GM23338 (cell line): ENCODE measurements at regions not wholly inside any gene's neighbourhood (a gene's known extent, or its start where the extent isn't known, plus 50 kb on each side); places are given as distances from the start of the nearest gene placed in this dataset.

Source experiments
- CREB1 ChIP-seq: fragments of 250-450 bp; sonication (Bioruptor Pico); IDR thresholded peaks from 2 replicates; pipeline ENCODE4 v1.5.0; 2020; ENCODE audit warnings: low read depth, mild to moderate bottlenecking, moderate library complexity
- CTCF ChIP-seq, 2 experiments: fragments of 200-600 bp in 1 of 2; sonication (generic) in 1 of 2; conservative IDR thresholded peaks; 2 replicates each; pipeline versions ENCODE4 v1.5.1 to v1.6.1; 2016 to 2017; ENCODE audit warnings: antibody characterized with exemption in 2 of 2, low read depth in 2 of 2, mild to moderate bottlenecking in 2 of 2, moderate library complexity in 1 of 2
- EZH2 ChIP-seq: fragments of 200-600 bp; sonication (generic); IDR thresholded peaks from one replicate; pipeline ENCODE4 v1.8.0; 2017; ENCODE audit warnings: antibody characterized with exemption, mild to moderate bottlenecking, low read depth; ENCODE audit not compliant: unreplicated experiment
- EZH2phosphoT487 ChIP-seq: fragments of 200-600 bp; sonication (generic); IDR thresholded peaks from one replicate; pipeline ENCODE4 v1.8.1; 2018; ENCODE audit warnings: antibody characterized with exemption; ENCODE audit not compliant: unreplicated experiment
- JUNB ChIP-seq: IDR thresholded peaks from one replicate; pipeline ENCODE4 v1.6.1; 2016; ENCODE audit warnings: antibody characterized with exemption; ENCODE audit not compliant: unreplicated experiment
- POLR2AphosphoS5 ChIP-seq: IDR thresholded peaks from 2 replicates; pipeline ENCODE4 v1.6.1; 2016; ENCODE audit warnings: antibody characterized with exemption, low read depth
- REST ChIP-seq: IDR thresholded peaks from one replicate; pipeline ENCODE4 v1.6.1; 2018; ENCODE audit warnings: antibody characterized with exemption; ENCODE audit not compliant: unreplicated experiment
- STAT1 ChIP-seq: IDR thresholded peaks from one replicate; pipeline ENCODE4 v1.6.1; 2016; ENCODE audit warnings: antibody characterized with exemption; ENCODE audit not compliant: unreplicated experiment
- ZNF114 ChIP-seq: fragments of 250-450 bp; sonication (Bioruptor Pico); IDR thresholded peaks from 2 replicates; pipeline ENCODE4 v1.5.0; 2020; ENCODE audit warnings: mild to moderate bottlenecking, moderate library complexity

GRCh38 chr2:59968441-59968840 is 585.0 kb downstream of the BCL11A start:
- no peak for TF ChIP-seq CTCF (conservative IDR thresholded peaks at IDR 0.05; ENCODE audit: low read depth in 2 of 2)
- TF ChIP-seq EZH2phosphoT487, result no peak
- no peak for TF ChIP-seq EZH2
- TF ChIP-seq POLR2AphosphoS5, result no peak
- no peak for TF ChIP-seq STAT1
- TF ChIP-seq REST, result no peak
- TF ChIP-seq ZNF114 (CRISPR knock-in tag), result no peak
- no peak for TF ChIP-seq CREB1 (CRISPR knock-in tag)
- no peak for TF ChIP-seq JUNB
